ENCODE measurements at regions not wholly inside any gene's neighbourhood (a gene's known extent, or its start where the extent isn't known, plus 50 kb on each side); places are given as distances from the start of the nearest gene placed in this dataset.
"Not testable (repeated sequence)": the region's sequence is repeated elsewhere in the genome, so short reads cannot be mapped to it uniquely, and the experiment has no call there.

DNA sequence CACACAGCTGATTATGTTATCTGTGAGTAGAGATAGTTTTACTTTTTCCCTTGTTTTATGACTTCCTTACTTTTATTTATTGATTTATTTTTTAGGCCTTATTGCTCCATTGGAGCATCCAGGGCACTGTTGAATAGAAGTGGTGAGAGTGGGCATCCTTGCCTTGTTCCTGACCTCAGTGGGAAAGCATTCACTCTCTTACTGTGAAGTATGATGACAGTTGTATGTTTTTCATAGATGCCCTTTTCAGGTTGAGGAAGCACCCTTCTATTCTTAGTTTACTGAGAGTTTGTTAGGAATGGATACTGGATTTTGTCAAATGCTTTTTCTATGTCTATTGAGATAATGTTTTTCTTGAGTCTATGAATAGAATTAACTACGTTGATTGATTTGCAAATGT is 88.6 kb downstream of the XRCC2 start:
- ATAC-seq, result no peak
- TF ChIP-seq, protein P1, sequence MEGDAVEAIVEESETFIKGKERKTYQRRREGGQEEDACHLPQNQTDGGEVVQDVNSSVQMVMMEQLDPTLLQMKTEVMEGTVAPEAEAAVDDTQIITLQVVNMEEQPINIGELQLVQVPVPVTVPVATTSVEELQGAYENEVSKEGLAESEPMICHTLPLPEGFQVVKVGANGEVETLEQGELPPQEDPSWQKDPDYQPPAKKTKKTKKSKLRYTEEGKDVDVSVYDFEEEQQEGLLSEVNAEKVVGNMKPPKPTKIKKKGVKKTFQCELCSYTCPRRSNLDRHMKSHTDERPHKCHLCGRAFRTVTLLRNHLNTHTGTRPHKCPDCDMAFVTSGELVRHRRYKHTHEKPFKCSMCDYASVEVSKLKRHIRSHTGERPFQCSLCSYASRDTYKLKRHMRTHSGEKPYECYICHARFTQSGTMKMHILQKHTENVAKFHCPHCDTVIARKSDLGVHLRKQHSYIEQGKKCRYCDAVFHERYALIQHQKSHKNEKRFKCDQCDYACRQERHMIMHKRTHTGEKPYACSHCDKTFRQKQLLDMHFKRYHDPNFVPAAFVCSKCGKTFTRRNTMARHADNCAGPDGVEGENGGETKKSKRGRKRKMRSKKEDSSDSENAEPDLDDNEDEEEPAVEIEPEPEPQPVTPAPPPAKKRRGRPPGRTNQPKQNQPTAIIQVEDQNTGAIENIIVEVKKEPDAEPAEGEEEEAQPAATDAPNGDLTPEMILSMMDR (IDR thresholded peaks at IDR 0.05), result no peak
- no peak for TF ChIP-seq POLR2A (IDR thresholded peaks at IDR 0.05)
- WGBS (ENCODE audit: insufficient coverage, low coverage, low lambda C conversion rate, missing lambda C conversion rate), result 71% methylated on average over 1 of the region's 1 CpG
- intact Hi-C loops (cut with DNase I), result no loop called here
- H3K4me1 ChIP-seq, result no peaks in the 10 kb centered on the region
- DNase-seq, result no peak
- no peak overlapping the region for H3K27ac ChIP-seq
- H3K4me3 ChIP-seq, result no peak overlapping the region
- H3K36me3 ChIP-seq, result no peaks in the 10 kb centered on the region
- no peaks in the 10 kb centered on the region for H3K27me3 ChIP-seq
- no peaks in the 10 kb centered on the region for H3K9me3 ChIP-seq

DNA sequence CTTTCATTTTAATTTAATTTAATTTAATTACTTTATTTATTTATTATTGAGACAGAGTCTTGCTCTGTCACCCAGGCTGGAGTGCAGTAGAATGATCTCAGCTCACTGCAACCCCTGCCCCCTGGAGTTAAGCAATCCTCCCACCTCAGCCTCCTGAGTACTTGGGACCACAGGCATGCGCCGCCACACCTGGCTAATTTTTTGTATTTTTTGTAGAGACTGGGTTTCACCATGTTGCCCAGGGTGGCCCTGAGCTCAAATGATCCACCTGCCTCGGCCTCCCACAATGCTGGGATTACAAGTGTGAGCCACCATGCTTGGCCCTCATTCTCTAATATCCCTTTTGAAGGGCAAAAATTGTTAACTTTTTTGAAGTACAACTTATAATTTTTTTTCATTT is 92.9 kb downstream of the XRCC2 start:
- H3K4me3 ChIP-seq, result no peak overlapping the region
- TF ChIP-seq, protein P1 (IDR thresholded peaks at IDR 0.05), result no peak
- TF ChIP-seq POLR2A (IDR thresholded peaks at IDR 0.05), result no peak
- intact Hi-C loops (cut with DNase I), result no loop called here
- H3K27ac ChIP-seq, result no peak overlapping the region
- no peaks in the 10 kb centered on the region for H3K36me3 ChIP-seq
- 68% methylated on average over 3 of the region's 3 CpGs for WGBS (ENCODE audit: insufficient coverage, low coverage, low lambda C conversion rate, missing lambda C conversion rate)
- no peaks in the 10 kb centered on the region for H3K27me3 ChIP-seq
- H3K4me1 ChIP-seq, result no peaks in the 10 kb centered on the region
- no peak for DNase-seq
- H3K9me3 ChIP-seq, result no peaks in the 10 kb centered on the region
- no peak for ATAC-seq

DNA sequence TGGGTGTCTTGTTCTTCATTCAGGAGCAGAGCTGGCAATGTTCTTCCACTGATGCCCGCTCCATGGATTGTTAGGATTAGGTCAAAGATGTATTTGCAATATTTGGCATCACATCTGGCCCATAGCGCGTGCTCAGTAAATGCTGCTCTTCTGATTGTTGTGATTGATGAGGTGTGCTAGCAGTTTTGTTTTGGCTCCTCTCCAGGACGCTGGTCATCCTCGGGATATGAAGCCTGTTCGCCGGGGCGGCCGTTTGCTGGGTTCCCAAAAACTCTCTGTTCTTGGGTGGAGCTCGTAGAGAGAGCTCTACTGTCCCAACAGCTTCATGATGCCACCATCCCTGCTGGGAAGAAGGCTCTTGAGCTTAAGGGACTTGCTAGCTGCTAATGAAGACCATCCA is 96.9 kb downstream of the XRCC2 start:
- 88% methylated on average over 5 of the region's 10 CpGs for WGBS (ENCODE audit: insufficient coverage, low coverage, low lambda C conversion rate, missing lambda C conversion rate)
- ATAC-seq (no peak), DNase-seq (no peak)
- Histone ChIP-seq H3K36me3 (no peaks in the 10 kb centered on the region), H3K27ac (no peak overlapping the region), H3K27me3 (no peaks in the 10 kb centered on the region), H3K4me3 (no peak overlapping the region), H3K9me3 (no peaks in the 10 kb centered on the region), H3K4me1 (no peaks in the 10 kb centered on the region)
- TF ChIP-seq, protein P1 (IDR thresholded peaks at IDR 0.05), result no peak
- no peak for TF ChIP-seq POLR2A (IDR thresholded peaks at IDR 0.05)
- intact Hi-C loops (cut with DNase I), result no loop called here

DNA sequence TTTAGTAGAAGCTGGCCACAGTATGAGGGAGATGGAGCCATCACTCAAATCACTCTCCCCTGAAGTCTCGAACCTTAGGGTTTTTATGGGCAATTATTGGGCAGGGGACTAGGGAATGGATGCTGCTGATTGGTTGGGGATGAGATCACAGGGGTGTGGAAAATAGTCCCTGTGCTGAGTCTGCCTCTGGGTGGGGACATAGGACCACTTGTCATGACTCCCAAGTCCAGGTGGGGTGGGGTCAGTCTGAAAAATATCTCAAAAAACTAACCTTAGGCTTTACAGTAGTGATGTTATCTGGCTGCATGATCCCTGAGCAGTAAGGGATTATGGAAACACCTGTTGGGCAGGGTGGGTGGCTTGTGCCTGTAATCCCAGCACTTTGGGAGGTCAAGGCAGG is 98.6 kb downstream of the XRCC2 start:
- Histone ChIP-seq H3K9me3 (no peaks in the 10 kb centered on the region), H3K27me3 (no peaks in the 10 kb centered on the region), H3K4me3 (no peak overlapping the region), H3K27ac (no peak overlapping the region), H3K36me3 (no peaks in the 10 kb centered on the region), H3K4me1 (no peaks in the 10 kb centered on the region)
- ATAC-seq (no peak), DNase-seq (no peak)
- no peak for TF ChIP-seq POLR2A (IDR thresholded peaks at IDR 0.05)
- TF ChIP-seq, protein P1 (IDR thresholded peaks at IDR 0.05), result no peak
- WGBS (ENCODE audit: insufficient coverage, low coverage, low lambda C conversion rate, missing lambda C conversion rate), result 56% methylated on average over 1 of the region's 1 CpG
- intact Hi-C loops (cut with DNase I), result no loop called here

DNA sequence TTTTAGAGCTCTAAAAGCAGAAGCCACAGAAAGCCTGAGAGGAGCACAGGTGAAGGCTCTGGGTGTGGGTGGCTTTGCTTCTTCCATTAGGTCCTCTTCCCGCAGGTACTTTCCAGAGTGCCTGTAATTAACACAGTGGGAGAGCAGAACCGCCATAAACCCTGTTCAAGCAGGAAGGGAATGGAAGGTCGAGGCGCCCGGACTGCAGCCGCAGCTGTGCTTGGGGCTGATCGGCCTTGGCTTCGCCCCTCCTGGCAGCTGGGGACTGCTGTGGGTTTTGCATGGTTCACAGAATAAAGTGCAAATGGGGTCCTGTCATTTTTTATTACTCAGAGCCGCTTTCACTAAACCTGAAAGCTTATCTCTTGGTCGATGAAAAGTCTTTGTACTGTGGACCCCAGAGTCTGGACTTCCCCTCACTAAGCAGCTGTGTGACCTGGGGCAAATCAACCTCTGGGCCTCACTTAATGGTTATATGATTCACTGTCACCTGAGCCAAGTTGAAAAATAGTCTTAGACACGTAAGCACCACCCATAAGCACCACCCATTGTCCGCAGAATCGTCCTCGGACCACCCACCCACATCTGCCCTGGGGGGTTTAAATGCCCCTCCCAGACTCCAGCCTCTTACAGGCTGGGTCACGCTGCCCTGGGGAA is 100.9 kb downstream of the XRCC2 start:
- no peak for TF ChIP-seq POLR2A (IDR thresholded peaks at IDR 0.05)
- TF ChIP-seq, protein P1 (IDR thresholded peaks at IDR 0.05), result no peak
- Histone ChIP-seq H3K4me1 (no peaks in the 10 kb centered on the region), H3K27me3 (no peaks in the 10 kb centered on the region), H3K4me3 (no peak overlapping the region), H3K9me3 (no peaks in the 10 kb centered on the region), H3K27ac (no peak overlapping the region), H3K36me3 (no peaks in the 10 kb centered on the region)
- intact Hi-C loops (cut with DNase I), result no loop called here
- no peak for DNase-seq
- WGBS (ENCODE audit: insufficient coverage, low coverage, low lambda C conversion rate, missing lambda C conversion rate), result 67% methylated on average over 5 of the region's 15 CpGs
- ATAC-seq, result no peak

DNA sequence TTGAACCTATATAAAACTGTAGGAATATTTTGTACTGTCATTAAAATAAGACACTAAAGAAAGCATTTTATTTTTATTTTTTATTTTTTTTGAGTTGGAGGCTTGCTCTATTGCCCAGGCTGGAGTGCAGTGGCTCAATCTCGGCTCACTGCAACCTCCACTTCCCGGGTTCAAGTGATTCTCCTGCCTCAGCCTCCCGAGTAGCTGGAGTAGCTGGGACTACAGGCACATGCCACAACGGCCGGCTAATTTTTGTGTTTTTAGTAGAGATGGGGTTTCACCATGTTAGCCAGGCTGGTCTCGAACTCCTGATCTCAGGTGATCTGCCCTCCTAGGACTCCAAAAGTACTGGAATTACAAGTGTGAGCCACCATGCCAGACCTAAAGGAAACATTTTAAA is 102.8 kb downstream of the XRCC2 start:
- H3K27me3 ChIP-seq; intact Hi-C loops (cut with DNase I); H3K4me3 ChIP-seq; H3K9me3 ChIP-seq; DNase-seq; H3K27ac ChIP-seq; ATAC-seq; H3K4me1 ChIP-seq; H3K36me3 ChIP-seq: not testable (repeated sequence)
- WGBS (ENCODE audit: insufficient coverage, low coverage, low lambda C conversion rate, missing lambda C conversion rate), result 67% methylated on average over 6 of the region's 6 CpGs

Data from right lobe of liver (tissue), 6 donors.